ENCODE measurements at regions not wholly inside any gene's neighbourhood (a gene's known extent, or its start where the extent isn't known, plus 50 kb on each side); places are given as distances from the start of the nearest gene placed in this dataset.

- 2% methylated on average over 4 of the region's 4 CpGs for WGBS (ENCODE audit: insufficient coverage, low coverage, missing lambda C conversion rate)
- Histone ChIP-seq H3K36me3 (ENCODE audit: control insufficient read depth, insufficient read depth, low read length) (no peaks in the 10 kb centered on the region), H3K9ac (ENCODE audit: insufficient read depth in 1 of 2, low read depth in 2 of 2, low read length in 2 of 2) (no peak overlapping the region), H3K27me3 (ENCODE audit: control insufficient read depth in 2 of 2, insufficient read depth in 2 of 2, low read length in 2 of 2) (no peaks in the 10 kb centered on the region), H3K9me1 (ENCODE audit: control insufficient read depth, insufficient read depth, low read length) (no peaks in the 10 kb centered on the region), H4K20me1 (replicated peaks; ENCODE audit: control insufficient read depth, insufficient read depth, low read length) (no peaks in the 10 kb centered on the region), H3K9me3 (replicated peaks; ENCODE audit: control insufficient read depth, insufficient read depth, low read depth, low read length) (no peaks in the 10 kb centered on the region), H3K79me2 (ENCODE audit: control insufficient read depth, insufficient read depth, low read length) (no peaks in the 10 kb centered on the region), H3K4me1 (replicated peaks in 1 of 2; ENCODE audit: control insufficient read depth in 2 of 2, insufficient read depth in 2 of 2, low read length in 2 of 2) (no peaks in the 10 kb centered on the region), H2AFZ (ENCODE audit: low read depth, low read length) (no peak overlapping the region), H3K4me2 (ENCODE audit: insufficient read depth, low read length) (no peak overlapping the region), H3K4me3 (no peak overlapping the region), H3K27ac (ENCODE audit: extremely low read depth, low read depth, low read length) (no peak overlapping the region)
- in situ Hi-C loops (cut with MboI) (no loop called here), intact Hi-C loops (cut with micrococcal nuclease) (no loop called here)
- no peak for FAIRE-seq
- POLR2A ChIA-PET: no interaction called here
- ATAC-seq: no peak
- CTCF ChIA-PET (ENCODE audit: low intra/inter-chr PET ratio): no interaction called here
- BruUV-seq (replicated peaks): no TSS peak
- DNase-seq (ENCODE audit: extremely low read depth in 1 of 4, low spot score in 3 of 4): no peak
- TF ChIP-seq ZNF280B (CRISPR knock-in tag; IDR thresholded peaks at IDR 0.05): no peak
- TF ChIP-seq ETS2 (tag; IDR thresholded peaks at IDR 0.05; ENCODE audit: borderline replicate concordance, poor library complexity, severe bottlenecking): no peak
- TF ChIP-seq ZKSCAN1 (IDR thresholded peaks at IDR 0.05; ENCODE audit: low read depth, low read length): no peak
- TF ChIP-seq, protein P1, sequence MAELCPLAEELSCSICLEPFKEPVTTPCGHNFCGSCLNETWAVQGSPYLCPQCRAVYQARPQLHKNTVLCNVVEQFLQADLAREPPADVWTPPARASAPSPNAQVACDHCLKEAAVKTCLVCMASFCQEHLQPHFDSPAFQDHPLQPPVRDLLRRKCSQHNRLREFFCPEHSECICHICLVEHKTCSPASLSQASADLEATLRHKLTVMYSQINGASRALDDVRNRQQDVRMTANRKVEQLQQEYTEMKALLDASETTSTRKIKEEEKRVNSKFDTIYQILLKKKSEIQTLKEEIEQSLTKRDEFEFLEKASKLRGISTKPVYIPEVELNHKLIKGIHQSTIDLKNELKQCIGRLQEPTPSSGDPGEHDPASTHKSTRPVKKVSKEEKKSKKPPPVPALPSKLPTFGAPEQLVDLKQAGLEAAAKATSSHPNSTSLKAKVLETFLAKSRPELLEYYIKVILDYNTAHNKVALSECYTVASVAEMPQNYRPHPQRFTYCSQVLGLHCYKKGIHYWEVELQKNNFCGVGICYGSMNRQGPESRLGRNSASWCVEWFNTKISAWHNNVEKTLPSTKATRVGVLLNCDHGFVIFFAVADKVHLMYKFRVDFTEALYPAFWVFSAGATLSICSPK (IDR thresholded peaks at IDR 0.05; ENCODE audit: borderline replicate concordance): no peak
- TF ChIP-seq ZNF263 (CRISPR knock-in tag; IDR thresholded peaks at IDR 0.05; ENCODE audit: borderline replicate concordance): no peak
- no peak for TF ChIP-seq MTA2 (IDR thresholded peaks at IDR 0.05; ENCODE audit: low read depth)
- no peak for TF ChIP-seq NFXL1 (CRISPR knock-in tag; IDR thresholded peaks at IDR 0.05)
- TF ChIP-seq MITF (IDR thresholded peaks at IDR 0.05): no peak
- TF ChIP-seq, protein P2, sequence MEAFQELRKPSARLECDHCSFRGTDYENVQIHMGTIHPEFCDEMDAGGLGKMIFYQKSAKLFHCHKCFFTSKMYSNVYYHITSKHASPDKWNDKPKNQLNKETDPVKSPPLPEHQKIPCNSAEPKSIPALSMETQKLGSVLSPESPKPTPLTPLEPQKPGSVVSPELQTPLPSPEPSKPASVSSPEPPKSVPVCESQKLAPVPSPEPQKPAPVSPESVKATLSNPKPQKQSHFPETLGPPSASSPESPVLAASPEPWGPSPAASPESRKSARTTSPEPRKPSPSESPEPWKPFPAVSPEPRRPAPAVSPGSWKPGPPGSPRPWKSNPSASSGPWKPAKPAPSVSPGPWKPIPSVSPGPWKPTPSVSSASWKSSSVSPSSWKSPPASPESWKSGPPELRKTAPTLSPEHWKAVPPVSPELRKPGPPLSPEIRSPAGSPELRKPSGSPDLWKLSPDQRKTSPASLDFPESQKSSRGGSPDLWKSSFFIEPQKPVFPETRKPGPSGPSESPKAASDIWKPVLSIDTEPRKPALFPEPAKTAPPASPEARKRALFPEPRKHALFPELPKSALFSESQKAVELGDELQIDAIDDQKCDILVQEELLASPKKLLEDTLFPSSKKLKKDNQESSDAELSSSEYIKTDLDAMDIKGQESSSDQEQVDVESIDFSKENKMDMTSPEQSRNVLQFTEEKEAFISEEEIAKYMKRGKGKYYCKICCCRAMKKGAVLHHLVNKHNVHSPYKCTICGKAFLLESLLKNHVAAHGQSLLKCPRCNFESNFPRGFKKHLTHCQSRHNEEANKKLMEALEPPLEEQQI (IDR thresholded peaks at IDR 0.05): no peak
- no peak for TF ChIP-seq ZNF212 (CRISPR knock-in tag; IDR thresholded peaks at IDR 0.05)
- TF ChIP-seq ARHGAP35 (IDR thresholded peaks at IDR 0.05; ENCODE audit: partially characterized antibody): no peak
- TF ChIP-seq ELK3 (CRISPR knock-in tag; IDR thresholded peaks at IDR 0.05): no peak
- no peak for TF ChIP-seq CEBPG (CRISPR knock-in tag; IDR thresholded peaks at IDR 0.05)
- no peak for TF ChIP-seq CEBPG (tag; conservative IDR thresholded peaks at IDR 0.05 in 1 of 2, IDR thresholded peaks at IDR 0.05 in 1 of 2)
- TF ChIP-seq KLF6 (CRISPR knock-in tag; IDR thresholded peaks at IDR 0.05; ENCODE audit: borderline replicate concordance): no peak
Measured at GRCh38 chr5:156170351-156170961, 156.5 kb upstream of the SGCD start.
